ENCODE measurements at regions not wholly inside any gene's neighbourhood (a gene's known extent, or its start where the extent isn't known, plus 50 kb on each side); places are given as distances from the start of the nearest gene placed in this dataset.

DNA sequence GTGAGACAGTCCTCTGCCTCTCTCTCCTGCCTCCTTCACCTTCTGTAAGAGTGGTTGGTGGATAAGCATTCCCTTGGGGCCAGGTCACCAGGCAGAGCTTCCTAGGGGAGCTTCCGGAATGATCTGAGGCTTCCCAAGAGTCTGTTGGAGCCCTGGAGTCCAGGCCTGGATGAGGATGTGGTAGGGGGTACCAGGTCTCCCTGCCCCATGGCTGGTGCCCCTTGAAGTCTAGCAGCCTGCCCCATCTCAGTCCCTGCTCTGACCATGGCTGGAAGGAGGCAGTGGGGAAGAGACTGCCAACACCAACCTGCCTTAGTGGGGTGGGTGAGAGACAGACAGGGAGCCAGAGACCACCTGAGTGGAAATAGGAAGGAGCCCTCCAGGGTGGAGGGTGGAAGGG, 1316.9 kb downstream of the UQCRFS1 start:
- TF ChIP-seq, protein P1, sequence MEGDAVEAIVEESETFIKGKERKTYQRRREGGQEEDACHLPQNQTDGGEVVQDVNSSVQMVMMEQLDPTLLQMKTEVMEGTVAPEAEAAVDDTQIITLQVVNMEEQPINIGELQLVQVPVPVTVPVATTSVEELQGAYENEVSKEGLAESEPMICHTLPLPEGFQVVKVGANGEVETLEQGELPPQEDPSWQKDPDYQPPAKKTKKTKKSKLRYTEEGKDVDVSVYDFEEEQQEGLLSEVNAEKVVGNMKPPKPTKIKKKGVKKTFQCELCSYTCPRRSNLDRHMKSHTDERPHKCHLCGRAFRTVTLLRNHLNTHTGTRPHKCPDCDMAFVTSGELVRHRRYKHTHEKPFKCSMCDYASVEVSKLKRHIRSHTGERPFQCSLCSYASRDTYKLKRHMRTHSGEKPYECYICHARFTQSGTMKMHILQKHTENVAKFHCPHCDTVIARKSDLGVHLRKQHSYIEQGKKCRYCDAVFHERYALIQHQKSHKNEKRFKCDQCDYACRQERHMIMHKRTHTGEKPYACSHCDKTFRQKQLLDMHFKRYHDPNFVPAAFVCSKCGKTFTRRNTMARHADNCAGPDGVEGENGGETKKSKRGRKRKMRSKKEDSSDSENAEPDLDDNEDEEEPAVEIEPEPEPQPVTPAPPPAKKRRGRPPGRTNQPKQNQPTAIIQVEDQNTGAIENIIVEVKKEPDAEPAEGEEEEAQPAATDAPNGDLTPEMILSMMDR (conservative IDR thresholded peaks at IDR 0.05; ENCODE audit: low read length): no peak
- TF ChIP-seq EZH2phosphoT487 (IDR thresholded peaks at IDR 0.05; ENCODE audit: borderline replicate concordance): no peak

Data from Loucy (cell line).